ENCODE measurements at regions not wholly inside any gene's neighbourhood (a gene's known extent, or its start where the extent isn't known, plus 50 kb on each side); places are given as distances from the start of the nearest gene placed in this dataset.
"Not testable (repeated sequence)": the region's sequence is repeated elsewhere in the genome, so short reads cannot be mapped to it uniquely, and the experiment has no call there.

DNA sequence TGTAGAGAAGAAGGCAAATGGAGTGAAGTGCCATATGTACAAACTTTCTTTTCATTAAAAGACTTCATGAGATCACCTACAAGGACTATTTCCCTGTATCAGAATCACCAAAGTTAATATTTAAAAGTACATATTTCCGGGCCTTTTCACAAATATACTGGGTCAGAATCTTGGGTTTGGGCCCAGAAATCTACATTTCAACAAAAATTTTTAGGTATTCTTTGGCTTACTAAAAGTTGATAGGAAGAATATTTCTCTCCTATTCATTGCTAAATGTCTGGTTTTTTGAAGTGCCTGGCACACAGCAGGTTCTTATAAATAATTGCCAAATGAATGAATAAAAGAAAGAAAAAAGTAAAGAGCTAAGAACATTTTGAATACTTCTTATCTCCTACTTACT lies 843.8 kb upstream of the ACVR2A start:
- H3K4me3 ChIP-seq (ENCODE audit: low read depth, low read length, poor library complexity, severe bottlenecking) = no peak overlapping the region
- H3K36me3 ChIP-seq (ENCODE audit: insufficient read depth, low read length, poor library complexity, severe bottlenecking) = no peaks in the 10 kb centered on the region
- no peaks in the 10 kb centered on the region for H3K9me3 ChIP-seq (ENCODE audit: low read depth, low read length, poor library complexity, severe bottlenecking)
- TF ChIP-seq, protein P1, sequence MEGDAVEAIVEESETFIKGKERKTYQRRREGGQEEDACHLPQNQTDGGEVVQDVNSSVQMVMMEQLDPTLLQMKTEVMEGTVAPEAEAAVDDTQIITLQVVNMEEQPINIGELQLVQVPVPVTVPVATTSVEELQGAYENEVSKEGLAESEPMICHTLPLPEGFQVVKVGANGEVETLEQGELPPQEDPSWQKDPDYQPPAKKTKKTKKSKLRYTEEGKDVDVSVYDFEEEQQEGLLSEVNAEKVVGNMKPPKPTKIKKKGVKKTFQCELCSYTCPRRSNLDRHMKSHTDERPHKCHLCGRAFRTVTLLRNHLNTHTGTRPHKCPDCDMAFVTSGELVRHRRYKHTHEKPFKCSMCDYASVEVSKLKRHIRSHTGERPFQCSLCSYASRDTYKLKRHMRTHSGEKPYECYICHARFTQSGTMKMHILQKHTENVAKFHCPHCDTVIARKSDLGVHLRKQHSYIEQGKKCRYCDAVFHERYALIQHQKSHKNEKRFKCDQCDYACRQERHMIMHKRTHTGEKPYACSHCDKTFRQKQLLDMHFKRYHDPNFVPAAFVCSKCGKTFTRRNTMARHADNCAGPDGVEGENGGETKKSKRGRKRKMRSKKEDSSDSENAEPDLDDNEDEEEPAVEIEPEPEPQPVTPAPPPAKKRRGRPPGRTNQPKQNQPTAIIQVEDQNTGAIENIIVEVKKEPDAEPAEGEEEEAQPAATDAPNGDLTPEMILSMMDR (conservative IDR thresholded peaks at IDR 0.05; ENCODE audit: low read depth, low read length) = no peak
- TF ChIP-seq EZH2 (IDR thresholded peaks at IDR 0.05; ENCODE audit: borderline replicate concordance, low read depth, low read length, poor library complexity, severe bottlenecking) = no peak
- intact Hi-C loops (cut with micrococcal nuclease; ENCODE audit: unreplicated experiment) = no loop called here
- BruUV-seq (replicated peaks) = no TSS peak
- no peak for DNase-seq (ENCODE audit: low spot score)
- no peaks in the 10 kb centered on the region for H3K4me1 ChIP-seq (ENCODE audit: insufficient read depth, low read length, poor library complexity, severe bottlenecking)
- POLR2A ChIA-PET (ENCODE audit: low non-redundant PET) = no interaction called here
- no peak overlapping the region for H3K27ac ChIP-seq (ENCODE audit: low read depth, low read length, poor library complexity, severe bottlenecking)
- H3K27me3 ChIP-seq (replicated peaks; ENCODE audit: insufficient read depth, low read depth, low read length, poor library complexity) = no peaks in the 10 kb centered on the region
- CTCF ChIA-PET = no interaction called here

DNA sequence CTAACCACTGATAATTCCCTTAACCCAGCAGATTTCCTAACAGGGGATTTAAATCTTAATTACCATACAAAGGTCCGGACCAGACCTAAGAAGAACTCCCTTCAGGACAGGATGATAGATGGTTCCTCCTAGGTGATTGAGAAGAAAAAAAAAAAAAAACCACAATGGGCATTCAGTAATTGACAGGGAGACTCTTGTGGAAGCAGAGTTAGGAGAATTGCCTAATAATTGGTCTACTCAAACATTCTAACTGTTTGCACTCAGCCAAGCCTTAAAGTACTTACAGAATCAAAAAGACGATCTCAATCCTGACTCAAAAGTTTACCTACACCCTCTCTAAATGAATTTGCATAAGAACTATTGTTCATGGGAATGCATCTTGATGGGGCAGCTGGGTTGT lies 844.7 kb upstream of the ACVR2A start:
- H3K27me3 ChIP-seq (replicated peaks; ENCODE audit: insufficient read depth, low read depth, low read length, poor library complexity); H3K27ac ChIP-seq (ENCODE audit: low read depth, low read length, poor library complexity, severe bottlenecking); POLR2A ChIA-PET (ENCODE audit: low non-redundant PET); BruUV-seq (replicated peaks); H3K36me3 ChIP-seq (ENCODE audit: insufficient read depth, low read length, poor library complexity, severe bottlenecking); H3K4me1 ChIP-seq (ENCODE audit: insufficient read depth, low read length, poor library complexity, severe bottlenecking); H3K9me3 ChIP-seq (ENCODE audit: low read depth, low read length, poor library complexity, severe bottlenecking); DNase-seq (ENCODE audit: low spot score); H3K4me3 ChIP-seq (ENCODE audit: low read depth, low read length, poor library complexity, severe bottlenecking); intact Hi-C loops (cut with micrococcal nuclease; ENCODE audit: unreplicated experiment): not testable (repeated sequence)
- CTCF ChIA-PET = interaction anchor here (0.6 kb wide), 1 partner anchor 465 kb away, joined by 4 read pairs; no protein-coding TSS in a partner anchor

DNA sequence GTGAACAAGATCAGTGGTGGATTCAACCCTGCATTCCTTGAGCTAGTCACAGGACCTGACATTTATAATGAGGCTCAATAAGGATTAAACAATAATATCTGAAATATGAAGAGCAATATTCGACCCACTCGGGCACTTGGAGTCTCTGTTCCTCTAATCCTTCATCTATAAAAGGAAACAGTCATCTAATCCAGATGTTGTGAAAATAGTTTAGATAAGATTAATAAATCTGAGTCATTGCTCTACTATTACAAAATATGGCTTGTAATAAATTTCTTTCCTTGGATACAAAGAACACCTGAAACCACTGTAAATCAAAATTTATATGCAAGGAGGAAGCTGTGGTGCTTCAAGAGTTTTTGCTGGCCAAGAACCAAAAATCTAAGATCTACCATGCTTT lies 846.9 kb upstream of the ACVR2A start:
- Histone ChIP-seq H3K4me3 (ENCODE audit: low read depth, low read length, poor library complexity, severe bottlenecking) (no peak overlapping the region), H3K36me3 (ENCODE audit: insufficient read depth, low read length, poor library complexity, severe bottlenecking) (no peaks in the 10 kb centered on the region), H3K9me3 (ENCODE audit: low read depth, low read length, poor library complexity, severe bottlenecking) (no peaks in the 10 kb centered on the region), H3K27me3 (replicated peaks; ENCODE audit: insufficient read depth, low read depth, low read length, poor library complexity) (no peaks in the 10 kb centered on the region), H3K27ac (ENCODE audit: low read depth, low read length, poor library complexity, severe bottlenecking) (no peak overlapping the region), H3K4me1 (ENCODE audit: insufficient read depth, low read length, poor library complexity, severe bottlenecking) (no peaks in the 10 kb centered on the region)
- no peak for DNase-seq (ENCODE audit: low spot score)
- intact Hi-C loops (cut with micrococcal nuclease; ENCODE audit: unreplicated experiment) = no loop called here
- no TSS peak for BruUV-seq (replicated peaks)
- CTCF ChIA-PET = no interaction called here
- no peak for TF ChIP-seq EZH2 (IDR thresholded peaks at IDR 0.05; ENCODE audit: borderline replicate concordance, low read depth, low read length, poor library complexity, severe bottlenecking)
- TF ChIP-seq, protein P1 (conservative IDR thresholded peaks at IDR 0.05; ENCODE audit: low read depth, low read length) = no peak
- POLR2A ChIA-PET (ENCODE audit: low non-redundant PET) = no interaction called here

DNA sequence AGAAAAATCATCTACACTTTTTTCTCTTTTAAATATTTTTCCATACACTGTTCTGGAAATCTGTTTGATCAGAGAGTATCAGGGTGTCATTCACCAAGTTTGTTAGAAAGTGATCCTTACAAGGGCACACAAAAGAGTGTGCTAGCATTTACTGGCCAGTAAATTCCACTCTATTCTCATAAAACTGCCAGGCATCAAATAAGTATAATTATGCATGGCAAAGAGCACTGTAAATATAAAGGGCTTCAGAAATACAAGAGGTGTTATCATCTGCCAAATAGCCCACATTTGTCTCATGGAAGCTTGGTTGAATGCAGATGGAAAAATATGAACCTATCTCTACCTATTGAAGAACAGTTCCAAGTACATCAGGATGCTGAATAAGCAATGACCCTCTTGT lies 847.3 kb upstream of the ACVR2A start:
- DNase-seq (ENCODE audit: low spot score) = no peak
- CTCF ChIA-PET = no interaction called here
- Histone ChIP-seq H3K4me3 (ENCODE audit: low read depth, low read length, poor library complexity, severe bottlenecking) (no peak overlapping the region), H3K9me3 (ENCODE audit: low read depth, low read length, poor library complexity, severe bottlenecking) (no peaks in the 10 kb centered on the region), H3K4me1 (ENCODE audit: insufficient read depth, low read length, poor library complexity, severe bottlenecking) (no peaks in the 10 kb centered on the region), H3K27ac (ENCODE audit: low read depth, low read length, poor library complexity, severe bottlenecking) (no peak overlapping the region), H3K36me3 (ENCODE audit: insufficient read depth, low read length, poor library complexity, severe bottlenecking) (no peaks in the 10 kb centered on the region), H3K27me3 (replicated peaks; ENCODE audit: insufficient read depth, low read depth, low read length, poor library complexity) (no peaks in the 10 kb centered on the region)
- BruUV-seq (replicated peaks) = no TSS peak
- POLR2A ChIA-PET (ENCODE audit: low non-redundant PET) = no interaction called here
- intact Hi-C loops (cut with micrococcal nuclease; ENCODE audit: unreplicated experiment) = no loop called here
- TF ChIP-seq, protein P1 (conservative IDR thresholded peaks at IDR 0.05; ENCODE audit: low read depth, low read length) = no peak
- TF ChIP-seq EZH2 (IDR thresholded peaks at IDR 0.05; ENCODE audit: borderline replicate concordance, low read depth, low read length, poor library complexity, severe bottlenecking) = no peak
